HCT116 (cell line): ENCODE measurements at regions not wholly inside any gene's neighbourhood (a gene's known extent, or its start where the extent isn't known, plus 50 kb on each side); places are given as distances from the start of the nearest gene placed in this dataset.

Source experiments
- CBX3 ChIP-seq: IDR thresholded peaks from 2 replicates; pipeline ENCODE4 v1.6.1; 2012; ENCODE audit warnings: low read depth
- CEBPB ChIP-seq: IDR thresholded peaks from 2 replicates; pipeline ENCODE4 v1.6.1; 2012; ENCODE audit warnings: low read depth
- CTCF ChIP-seq, 3 experiments: fragments of 200-600 bp in 1 of 3; sonication (generic) in 1 of 3; IDR thresholded peaks in 2 of 3; conservative IDR thresholded peaks in 1 of 3; 2 replicates each; pipeline ENCODE4 v1.5.1; 2012 to 2017; ENCODE audit warnings: low read depth in 2 of 3, low read length in 2 of 3, antibody characterized with exemption in 1 of 3, borderline replicate concordance in 1 of 3, control low read depth in 1 of 3, mild to moderate bottlenecking in 1 of 3, mixed read lengths in 1 of 3, mixed run types in 1 of 3, moderate library complexity in 1 of 3; ENCODE audit not compliant: insufficient read depth in 1 of 3
- EZH2 ChIP-seq: fragments of 200-600 bp; sonication (generic); IDR thresholded peaks from 2 replicates; pipeline ENCODE4 v1.6.1; 2017; ENCODE audit warnings: antibody characterized with exemption, mixed run types
- EZH2phosphoT487 ChIP-seq: fragments of 200-600 bp; IDR thresholded peaks from 2 replicates; pipeline ENCODE4 v1.6.1; 2018; ENCODE audit warnings: antibody characterized with exemption, borderline replicate concordance
- POLR2A ChIP-seq: IDR thresholded peaks from 2 replicates; pipeline ENCODE4 v1.7.0; 2011; ENCODE audit warnings: borderline replicate concordance; ENCODE audit not compliant: insufficient read depth, insufficient read length; ENCODE audit errors: extremely low read depth
- POLR2AphosphoS5 ChIP-seq: IDR thresholded peaks from 2 replicates; pipeline ENCODE4 v1.6.1; 2011; ENCODE audit warnings: mild to moderate bottlenecking, low read depth, low read length, moderate library complexity
- ZNF274 ChIP-seq: fragments of 200-500 bp; sonication (Bioruptor generic); IDR thresholded peaks from 2 replicates; pipeline ENCODE4 v1.6.1; 2014; ENCODE audit warnings: mild to moderate bottlenecking, low read depth, low read length, inconsistent platforms

GRCh38 chr12:29992366-29992765 lies 208.6 kb upstream of the TMTC1 start:
- TF ChIP-seq POLR2AphosphoS5 (no peak), EZH2 (no peak), CTCF (IDR thresholded peaks at IDR 0.05 in 2 of 3, conservative IDR thresholded peaks at IDR 0.05 in 1 of 3; ENCODE audit: borderline replicate concordance in 1 of 3, insufficient read depth in 1 of 3, low read depth in 2 of 3, low read length in 2 of 3) (no peak), CEBPB (no peak), EZH2phosphoT487 (no peak), ZNF274 (no peak), CBX3 (no peak), POLR2A (no peak)
